Activated CD4-positive, alpha-beta T cell treated with anti-CD3 and anti-CD28 coated beads for 36 hours (primary cell): ENCODE measurements at regions not wholly inside any gene's neighbourhood (a gene's known extent, or its start where the extent isn't known, plus 50 kb on each side); places are given as distances from the start of the nearest gene placed in this dataset.

Source experiments
- ATAC-seq: fragments of 200-7000 bp; cut with Tn5 transposase; one replicate; pipeline ENCODE4 v1.10.0; 2021; ENCODE audit warnings: mild to moderate bottlenecking, moderate library complexity
- CTCF ChIA-PET: fragments of 350-600 bp; sonication (Branson Sonifier 250); formaldehyde crosslinking; loops from one replicate; lab custom pipeline; 2021; ENCODE audit warnings: antibody characterized with exemption; lab: Charles Lee
- POLR2A ChIA-PET: fragments of 350-600 bp; sonication (Branson Sonifier 250); formaldehyde crosslinking; loops from one replicate; lab custom pipeline; 2021; ENCODE audit warnings: antibody characterized with exemption, inconsistent platforms; lab: Charles Lee
- DNase-seq: peaks from one replicate; pipeline ENCODE4 v3.0.0-alpha.2; 2020
- H3K27ac Mint-ChIP-seq: one replicate; pipeline ENCODE4 v1.8.0; 2021; ENCODE audit warnings: mixed read lengths
- H3K27me3 Mint-ChIP-seq: one replicate; pipeline ENCODE4 v1.8.0; 2021; ENCODE audit warnings: mixed read lengths
- H3K36me3 Mint-ChIP-seq: one replicate; pipeline ENCODE4 v1.8.0; 2021; ENCODE audit warnings: low read depth, mixed read lengths
- H3K4me1 Mint-ChIP-seq: one replicate; pipeline ENCODE4 v1.8.0; 2021; ENCODE audit warnings: mixed read lengths
- H3K4me3 Mint-ChIP-seq: one replicate; pipeline ENCODE4 v1.8.0; 2021; ENCODE audit warnings: mild to moderate bottlenecking, moderate library complexity, mixed read lengths
- H3K9me3 Mint-ChIP-seq: one replicate; pipeline ENCODE4 v1.8.0; 2021; ENCODE audit warnings: low read depth, mixed read lengths
- intact Hi-C, 2 experiments: fragments of 100-400 bp; cut with DNase I in 1 of 2; cut with micrococcal nuclease in 1 of 2; formaldehyde crosslinking; loops; one replicate each; pipeline versions ENCODE4 v1.14.2 to v1.15.1; 2022 to 2024; cut with DNase I, micrococcal nuclease

GRCh38 chr10:63788152-63788821, 267.1 kb downstream of the REEP3 start:
- peaks cover 3% of the 10 kb centered on the region for H3K9me3 Mint-ChIP-seq
- intact Hi-C loops: no loop called here
- H3K4me3 Mint-ChIP-seq: no peak overlapping the region
- ATAC-seq: no peak
- CTCF ChIA-PET: no interaction called here
- POLR2A ChIA-PET: no interaction called here
- no peak for DNase-seq
- H3K27me3 Mint-ChIP-seq: peaks cover 27% of the 10 kb centered on the region
- H3K27ac Mint-ChIP-seq: no peak overlapping the region
- H3K4me1 Mint-ChIP-seq: peaks cover 3% of the 10 kb centered on the region
- H3K36me3 Mint-ChIP-seq: no peaks in the 10 kb centered on the region

- H3K4me1 Mint-ChIP-seq: peaks cover 7% of the 10 kb centered on the region
- no peak overlapping the region for H3K4me3 Mint-ChIP-seq
- H3K27me3 Mint-ChIP-seq: peaks cover 3% of the 10 kb centered on the region
- DNase-seq: no peak
- H3K27ac Mint-ChIP-seq: no peak overlapping the region
- intact Hi-C loops: no loop called here
- no peak for ATAC-seq
- no peaks in the 10 kb centered on the region for H3K36me3 Mint-ChIP-seq
- ChIA-PET CTCF (interaction anchor here (0.7 kb wide), 1 partner anchor 182 kb away, joined by 3 read pairs; no protein-coding TSS in a partner anchor), POLR2A (no interaction called here)
- no peaks in the 10 kb centered on the region for H3K9me3 Mint-ChIP-seq
Measured at GRCh38 chr10:63795094-63795860, 274.1 kb downstream of the REEP3 start.

GRCh38 chr10:63798599-63799498, 277.6 kb downstream of the REEP3 start:
- Mint-ChIP-seq H3K36me3 (no peaks in the 10 kb centered on the region), H3K4me1 (peaks cover 7% of the 10 kb centered on the region), H3K27ac (no peak overlapping the region), H3K4me3 (no peak overlapping the region), H3K27me3 (no peaks in the 10 kb centered on the region), H3K9me3 (no peaks in the 10 kb centered on the region)
- CTCF ChIA-PET: no interaction called here
- peak; percentile 10 for DNase-seq
- POLR2A ChIA-PET: interaction anchor here (0.6 kb wide), 1 partner anchor 116 kb away, joined by 4 read pairs; no protein-coding TSS in a partner anchor
- ATAC-seq: no peak
- intact Hi-C loops: no loop called here

- Mint-ChIP-seq H3K4me1 (peaks cover 7% of the 10 kb centered on the region), H3K27ac (no peak overlapping the region), H3K9me3 (no peaks in the 10 kb centered on the region), H3K4me3 (no peak overlapping the region), H3K27me3 (no peaks in the 10 kb centered on the region), H3K36me3 (no peaks in the 10 kb centered on the region)
- POLR2A ChIA-PET: interaction anchor here (0.6 kb wide), 1 partner anchor 117 kb away, joined by 4 read pairs; no protein-coding TSS in a partner anchor
- intact Hi-C loops: no loop called here
- CTCF ChIA-PET: no interaction called here
- ATAC-seq (no peak), DNase-seq (no peak)
Measured at GRCh38 chr10:63799521-63800300, 278.5 kb downstream of the REEP3 start.

GRCh38 chr10:63801166-63801565, 280.0 kb downstream of the REEP3 start:
- H3K36me3 Mint-ChIP-seq: no peaks in the 10 kb centered on the region
- H3K27me3 Mint-ChIP-seq: peaks cover 4% of the 10 kb centered on the region
- no peak for DNase-seq
- CTCF ChIA-PET: no interaction called here
- no peak for ATAC-seq
- no peak overlapping the region for H3K27ac Mint-ChIP-seq
- peaks cover 7% of the 10 kb centered on the region for H3K4me1 Mint-ChIP-seq
- H3K4me3 Mint-ChIP-seq: no peak overlapping the region
- POLR2A ChIA-PET: no interaction called here
- no peaks in the 10 kb centered on the region for H3K9me3 Mint-ChIP-seq
- intact Hi-C loops: no loop called here

GRCh38 chr10:63806330-63806729, 285.1 kb downstream of the REEP3 start:
- Mint-ChIP-seq H3K27me3 (peaks cover 7% of the 10 kb centered on the region), H3K4me1 (no peaks in the 10 kb centered on the region), H3K36me3 (no peaks in the 10 kb centered on the region), H3K27ac (no peak overlapping the region), H3K4me3 (no peak overlapping the region), H3K9me3 (peaks cover 5% of the 10 kb centered on the region)
- DNase-seq (no peak), ATAC-seq (no peak)
- intact Hi-C loops: no loop called here
- ChIA-PET POLR2A (no interaction called here), CTCF (no interaction called here)

GRCh38 chr10:63812501-63812900, 291.3 kb downstream of the REEP3 start:
- no peaks in the 10 kb centered on the region for H3K4me1 Mint-ChIP-seq
- DNase-seq: no peak
- POLR2A ChIA-PET: no interaction called here
- peaks cover 8% of the 10 kb centered on the region for H3K27me3 Mint-ChIP-seq
- no peaks in the 10 kb centered on the region for H3K36me3 Mint-ChIP-seq
- H3K4me3 Mint-ChIP-seq: no peak overlapping the region
- ATAC-seq: no peak
- no peak overlapping the region for H3K27ac Mint-ChIP-seq
- intact Hi-C loops: no loop called here
- peaks cover 7% of the 10 kb centered on the region for H3K9me3 Mint-ChIP-seq
- CTCF ChIA-PET: no interaction called here

- ChIA-PET POLR2A (no interaction called here), CTCF (interaction anchor here (0.7 to 1.3 kb wide), 5 partner anchors 15 to 1556 kb away, joined by 3 to 6 read pairs (median 3); no protein-coding TSS in a partner anchor)
- no peak overlapping the region for H3K27ac Mint-ChIP-seq
- H3K27me3 Mint-ChIP-seq: peaks cover 38% of the 10 kb centered on the region
- H3K9me3 Mint-ChIP-seq: peaks cover 2% of the 10 kb centered on the region
- ATAC-seq (no peak), DNase-seq (peak; percentile 56)
- intact Hi-C loops: no loop called here
- no peak overlapping the region for H3K4me3 Mint-ChIP-seq
- H3K4me1 Mint-ChIP-seq: no peaks in the 10 kb centered on the region
- no peaks in the 10 kb centered on the region for H3K36me3 Mint-ChIP-seq
Measured at GRCh38 chr10:63819753-63820329, 298.6 kb downstream of the REEP3 start.

- ChIA-PET CTCF (no interaction called here), POLR2A (no interaction called here)
- H3K9me3 Mint-ChIP-seq: no peaks in the 10 kb centered on the region
- no peaks in the 10 kb centered on the region for H3K36me3 Mint-ChIP-seq
- no peaks in the 10 kb centered on the region for H3K4me1 Mint-ChIP-seq
- peaks cover 37% of the 10 kb centered on the region for H3K27me3 Mint-ChIP-seq
- ATAC-seq (no peak), DNase-seq (no peak)
- intact Hi-C loops: no loop called here
- H3K27ac Mint-ChIP-seq: no peak overlapping the region
- H3K4me3 Mint-ChIP-seq: no peak overlapping the region
Measured at GRCh38 chr10:63822496-63822895, 301.3 kb downstream of the REEP3 start.

GRCh38 chr10:63825111-63825510, 303.9 kb downstream of the REEP3 start:
- H3K36me3 Mint-ChIP-seq: no peaks in the 10 kb centered on the region
- H3K27ac Mint-ChIP-seq: no peak overlapping the region
- H3K4me1 Mint-ChIP-seq: no peaks in the 10 kb centered on the region
- H3K9me3 Mint-ChIP-seq: no peaks in the 10 kb centered on the region
- CTCF ChIA-PET: no interaction called here
- intact Hi-C loops: no loop called here
- ATAC-seq (peak; percentile 39), DNase-seq (no peak)
- peaks cover 34% of the 10 kb centered on the region for H3K27me3 Mint-ChIP-seq
- POLR2A ChIA-PET: interaction anchor here (0.7 kb wide), 1 partner anchor 657 kb away, joined by 6 read pairs; no protein-coding TSS in a partner anchor
- no peak overlapping the region for H3K4me3 Mint-ChIP-seq
